GM10266 (cell line): ENCODE measurements at regions not wholly inside any gene's neighbourhood (a gene's known extent, or its start where the extent isn't known, plus 50 kb on each side); places are given as distances from the start of the nearest gene placed in this dataset.

Source experiments
- DNase-seq: peaks from one replicate; pipeline ENCODE4 v3.0.0; 2012; ENCODE audit errors: extremely low spot score
- TF ChIP-seq, protein P1 (sequence below): IDR thresholded peaks from 2 replicates; pipeline ENCODE4 v1.5.1; 2012; ENCODE audit warnings: mild to moderate bottlenecking, low read depth; ENCODE audit not compliant: control insufficient read depth, insufficient read depth; ENCODE audit errors: missing control alignments

DNA sequence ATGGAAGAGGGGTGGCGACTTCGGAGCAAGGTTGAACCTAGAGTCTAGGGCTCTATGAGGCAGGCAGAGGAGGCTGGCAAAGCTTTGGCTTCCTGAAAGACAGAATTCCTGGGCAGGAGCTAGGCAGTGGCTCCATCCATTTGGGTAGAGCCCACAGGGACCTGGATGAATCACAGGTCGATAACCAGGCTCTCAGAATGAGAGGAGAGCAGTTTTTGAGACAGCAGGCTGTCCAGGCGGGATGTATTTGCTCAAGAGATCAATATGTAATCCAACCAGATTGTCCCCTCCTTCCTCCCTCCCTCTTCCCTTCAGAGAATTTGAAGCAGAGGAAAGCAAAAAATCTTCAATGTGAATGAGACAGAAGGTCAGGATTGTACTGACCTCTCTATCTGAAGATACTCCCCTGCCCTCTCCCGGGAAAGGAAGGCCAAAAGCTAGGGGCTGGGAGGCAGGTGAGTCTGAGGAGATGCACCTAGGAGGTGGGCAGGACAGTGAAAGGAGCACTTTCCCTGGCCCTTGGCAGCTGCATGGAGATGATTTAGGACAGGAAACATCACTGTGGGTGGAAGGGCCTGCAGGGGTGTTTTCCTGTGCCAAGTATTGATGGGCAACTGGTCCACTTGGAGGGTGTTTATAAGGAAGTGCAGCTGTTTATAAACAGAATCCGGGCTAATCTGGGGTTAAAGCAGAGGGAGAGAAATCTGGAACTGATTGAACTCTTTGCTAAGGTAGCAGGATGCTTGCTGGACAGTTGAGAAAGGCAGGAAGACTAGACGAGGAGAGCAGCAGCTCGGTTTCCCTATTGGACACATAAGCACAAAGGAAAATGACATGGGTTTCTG, 212.4 kb upstream of the LRFN2 start:
- DNase-seq = no peak
- TF ChIP-seq, protein P1, sequence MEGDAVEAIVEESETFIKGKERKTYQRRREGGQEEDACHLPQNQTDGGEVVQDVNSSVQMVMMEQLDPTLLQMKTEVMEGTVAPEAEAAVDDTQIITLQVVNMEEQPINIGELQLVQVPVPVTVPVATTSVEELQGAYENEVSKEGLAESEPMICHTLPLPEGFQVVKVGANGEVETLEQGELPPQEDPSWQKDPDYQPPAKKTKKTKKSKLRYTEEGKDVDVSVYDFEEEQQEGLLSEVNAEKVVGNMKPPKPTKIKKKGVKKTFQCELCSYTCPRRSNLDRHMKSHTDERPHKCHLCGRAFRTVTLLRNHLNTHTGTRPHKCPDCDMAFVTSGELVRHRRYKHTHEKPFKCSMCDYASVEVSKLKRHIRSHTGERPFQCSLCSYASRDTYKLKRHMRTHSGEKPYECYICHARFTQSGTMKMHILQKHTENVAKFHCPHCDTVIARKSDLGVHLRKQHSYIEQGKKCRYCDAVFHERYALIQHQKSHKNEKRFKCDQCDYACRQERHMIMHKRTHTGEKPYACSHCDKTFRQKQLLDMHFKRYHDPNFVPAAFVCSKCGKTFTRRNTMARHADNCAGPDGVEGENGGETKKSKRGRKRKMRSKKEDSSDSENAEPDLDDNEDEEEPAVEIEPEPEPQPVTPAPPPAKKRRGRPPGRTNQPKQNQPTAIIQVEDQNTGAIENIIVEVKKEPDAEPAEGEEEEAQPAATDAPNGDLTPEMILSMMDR = no peak

DNA sequence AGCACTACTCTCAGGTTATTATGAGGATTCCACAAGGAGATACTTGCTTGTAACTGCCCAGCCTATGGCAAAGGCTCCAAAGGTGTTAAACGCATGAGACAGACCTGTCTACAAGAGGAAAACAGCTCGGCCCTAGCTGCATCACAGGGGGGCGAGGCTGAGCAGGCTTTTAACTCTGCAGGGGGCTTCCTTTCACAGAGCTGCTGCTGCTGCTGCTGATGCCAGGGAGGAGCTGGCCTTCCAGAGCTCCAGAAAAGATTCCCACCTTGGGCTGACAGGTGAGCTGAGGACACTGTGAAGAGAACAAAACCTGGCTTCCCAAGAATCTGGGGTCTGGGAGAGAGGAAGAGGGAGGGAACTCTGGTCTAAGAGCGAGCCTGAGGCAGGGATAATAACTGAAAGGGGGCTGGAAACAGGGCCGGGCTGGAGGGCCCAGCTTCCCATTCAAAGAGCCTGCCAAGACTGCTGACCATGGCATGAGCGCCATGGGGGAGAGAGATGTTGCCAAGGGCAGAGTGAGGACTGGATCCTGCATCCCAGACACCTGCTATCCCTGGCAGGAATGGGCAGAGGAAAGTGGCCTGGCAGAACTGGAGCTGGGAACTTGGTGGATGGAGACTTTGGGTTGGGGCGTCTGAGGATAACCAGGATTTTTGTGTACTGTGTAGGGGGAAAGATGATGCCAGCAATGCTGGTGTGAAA, 211.1 kb upstream of the LRFN2 start:
- DNase-seq = no peak

DNA sequence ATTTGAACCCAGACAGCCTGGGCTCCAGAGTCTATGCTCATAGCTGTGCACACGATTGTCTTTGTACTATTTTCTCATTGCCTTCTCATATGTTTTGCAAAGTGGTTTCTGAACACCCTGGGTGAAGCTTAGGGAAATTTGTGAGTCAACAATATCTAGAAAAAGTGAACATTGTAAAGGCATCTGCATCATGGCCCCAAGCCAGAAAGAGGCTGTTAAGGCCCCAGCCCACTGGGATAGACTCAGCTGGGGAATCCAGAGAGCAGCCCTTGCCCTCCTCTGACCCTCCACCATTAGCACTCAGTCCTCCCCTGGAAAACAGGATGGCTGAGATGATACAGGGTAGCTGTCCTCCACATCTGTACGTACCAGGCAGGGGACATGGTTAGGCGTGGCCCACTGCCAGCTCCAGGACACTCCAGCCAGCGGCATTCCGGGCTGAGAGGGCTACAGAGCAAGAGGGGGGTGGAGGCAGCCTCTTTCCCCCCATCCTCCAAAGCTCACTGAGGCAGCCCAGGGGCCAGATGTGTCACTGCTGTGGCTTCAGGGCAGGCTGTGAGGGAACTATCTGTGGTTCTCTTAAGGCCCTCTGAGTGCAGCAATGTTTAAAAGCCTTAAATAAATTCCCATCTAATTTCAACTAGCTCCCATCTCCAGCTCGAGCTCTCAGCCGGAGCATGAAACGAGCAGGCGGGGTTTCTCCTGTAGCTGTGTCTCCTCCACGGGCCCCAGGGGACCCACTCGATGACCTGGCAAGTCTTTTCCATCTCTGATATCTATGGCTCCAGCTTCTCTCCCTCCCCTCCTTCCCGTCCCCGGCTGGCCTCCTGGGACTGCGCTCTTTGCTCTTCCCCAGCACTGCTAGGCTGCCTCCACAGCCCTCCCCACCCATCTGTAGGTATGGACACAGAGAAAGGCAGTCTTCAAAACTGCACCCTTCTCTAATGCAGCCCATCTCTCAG, 209.4 kb upstream of the LRFN2 start:
- TF ChIP-seq, protein P1 = no peak
- DNase-seq = no peak

More for the DNA sequence above, 211.1 kb upstream of the LRFN2 start:
- TF ChIP-seq, protein P1 = no peak

DNA sequence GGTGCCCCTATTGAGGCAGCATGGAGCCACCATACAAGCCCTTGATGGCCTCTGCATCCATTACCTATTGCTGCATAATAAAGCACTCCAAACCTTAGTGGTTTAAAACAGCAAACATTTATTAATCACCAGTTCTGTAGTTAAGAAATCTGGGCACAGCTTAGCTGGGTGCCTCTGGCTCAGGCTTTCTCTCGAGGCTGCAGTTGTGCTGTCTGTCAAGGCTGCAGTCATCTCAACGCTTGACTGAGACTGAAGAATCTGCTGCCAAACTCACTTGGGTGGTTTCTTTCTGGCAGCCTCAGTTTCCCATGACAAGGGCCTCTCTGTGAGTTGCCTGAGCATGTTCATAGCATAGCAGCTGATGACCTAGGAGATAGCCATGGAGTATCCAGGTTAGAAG, 207.4 kb upstream of the LRFN2 start:
- TF ChIP-seq, protein P1 = no peak
- DNase-seq = no peak

DNA sequence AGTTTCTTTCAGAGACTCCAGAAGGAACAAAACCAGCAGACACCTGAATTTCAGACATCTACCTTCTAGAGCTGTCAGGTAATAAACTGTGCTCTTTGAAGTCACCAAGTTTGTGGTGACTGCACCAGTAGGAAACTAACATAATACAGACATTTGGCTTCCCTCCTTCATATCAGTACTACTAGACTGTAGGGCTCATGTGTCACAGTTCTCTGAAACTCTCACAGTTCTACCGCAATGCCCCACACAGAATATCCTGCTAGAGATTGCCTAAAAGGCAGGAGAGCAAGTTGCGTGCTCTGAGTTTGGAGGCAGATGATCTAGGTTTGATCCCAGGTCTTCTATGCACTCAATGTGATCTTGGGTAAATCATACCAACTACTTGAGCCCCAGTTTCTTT, 205.0 kb upstream of the LRFN2 start:
- TF ChIP-seq, protein P1 = no peak
- no peak for DNase-seq

DNA sequence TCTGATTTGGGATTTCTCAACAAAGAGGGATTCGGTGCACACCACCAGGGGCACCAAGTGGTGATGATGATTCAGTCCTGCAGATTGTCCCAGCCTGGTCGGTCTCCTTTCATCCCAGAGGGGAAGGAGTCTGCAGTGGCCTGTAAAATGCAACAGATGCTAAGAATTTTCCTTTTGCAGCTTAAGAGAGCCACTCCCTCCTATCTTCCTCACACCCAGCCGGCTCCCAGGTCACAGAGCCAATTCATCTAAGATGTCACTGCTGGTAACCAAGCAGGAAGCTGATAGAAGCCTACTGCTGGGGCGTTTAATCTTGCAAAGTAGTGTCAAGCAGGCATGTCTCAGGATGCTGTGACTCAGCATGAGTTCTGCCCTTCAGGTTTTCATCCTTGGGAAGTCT, 203.8 kb upstream of the LRFN2 start:
- DNase-seq = no peak

More for the DNA sequence above, 203.8 kb upstream of the LRFN2 start:
- TF ChIP-seq, protein P1 = no peak
